Colonic mucosa (tissue), 4 donors: ENCODE measurements at regions not wholly inside any gene's neighbourhood (a gene's known extent, or its start where the extent isn't known, plus 50 kb on each side); places are given as distances from the start of the nearest gene placed in this dataset.

Experiments
- DNase-seq: peaks from one replicate; pipeline ENCODE4 v3.0.0-alpha.2; 2020
- H3K27ac ChIP-seq: fragments of 200-600 bp; one replicate; pipeline ENCODE4 v1.8.0; 2021
- H3K27me3 ChIP-seq: fragments of 200-600 bp; one replicate; pipeline ENCODE4 v1.8.0; 2021
- H3K36me3 ChIP-seq: fragments of 200-600 bp; one replicate; pipeline ENCODE4 v1.8.0; 2021
- H3K4me1 ChIP-seq: fragments of 200-600 bp; one replicate; pipeline ENCODE4 v1.8.0; 2021; ENCODE audit warnings: mild to moderate bottlenecking
- H3K4me3 ChIP-seq: fragments of 200-600 bp; one replicate; pipeline ENCODE4 v1.8.0; 2021
- H3K9ac ChIP-seq, 2 donors: one replicate each; pipeline ENCODE4 v1.7.0; 2013; ENCODE audit warnings: control low read depth in 2 of 2, low read depth in 2 of 2, low read length in 2 of 2
- H3K9me3 ChIP-seq: fragments of 200-600 bp; one replicate; pipeline ENCODE4 v1.8.0; 2021
- CTCF ChIP-seq: fragments of 200-600 bp; IDR thresholded peaks from one replicate; pipeline ENCODE4 v1.8.0; 2022; ENCODE audit warnings: antibody characterized with exemption, mild to moderate bottlenecking
- intact Hi-C: fragments of 100-400 bp; cut with DNase I; formaldehyde crosslinking; loops from one replicate; pipeline ENCODE4 v1.14.1; 2022
- donor health status: healthy.
- donor health status: DM: no; HTN: no; CAD: no.
- donor health status: DM: no; HTN: no; CAD: no.

DNA sequence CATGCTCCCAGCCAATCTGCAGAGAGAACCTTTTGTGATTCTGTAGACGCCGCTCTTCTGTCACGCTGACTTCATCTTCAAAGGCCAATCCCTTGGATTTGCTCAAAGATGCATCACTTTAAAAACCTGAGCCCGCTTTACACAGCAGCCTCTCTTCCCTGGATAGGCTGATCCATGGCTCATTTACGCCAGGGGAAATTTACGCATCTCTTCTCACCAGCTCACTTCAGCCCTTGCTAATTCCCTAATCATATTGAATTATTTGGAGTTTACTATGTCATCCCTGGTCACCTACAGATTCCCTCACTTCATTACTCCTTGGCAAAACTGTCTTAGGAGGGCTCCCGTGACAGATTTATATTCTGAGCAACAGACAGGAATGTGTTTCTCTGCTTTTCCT is 256.2 kb downstream of the EN1 start:
- Histone ChIP-seq H3K36me3 (no peaks in the 10 kb centered on the region), H3K4me3 (no peak overlapping the region), H3K4me1 (no peaks in the 10 kb centered on the region), H3K27ac (no peak overlapping the region), H3K9ac (no peak overlapping the region), H3K9me3 (no peaks in the 10 kb centered on the region), H3K27me3 (no peaks in the 10 kb centered on the region)
- DNase-seq = no peak
- TF ChIP-seq CTCF = no peak
- intact Hi-C loops = no loop called here

DNA sequence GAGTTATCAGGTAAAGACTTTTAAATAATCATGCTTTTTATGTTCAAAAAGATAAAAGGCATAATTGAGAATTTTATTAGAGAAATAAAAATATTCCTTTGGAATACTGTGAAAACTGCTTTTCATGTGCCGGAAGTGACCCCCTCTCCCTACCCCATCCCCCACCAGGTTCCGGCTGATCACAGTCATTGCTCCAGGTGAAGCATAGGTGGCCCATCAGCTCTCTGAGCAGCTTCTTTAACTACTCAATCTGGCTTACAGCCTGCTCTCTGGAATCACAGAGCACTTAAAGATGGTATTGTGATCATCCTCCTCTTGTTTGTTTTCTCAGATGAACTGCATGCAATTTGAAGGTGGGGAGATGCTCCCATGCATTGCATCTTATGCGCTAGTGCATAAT is 257.7 kb downstream of the EN1 start:
- H3K27ac ChIP-seq = no peak overlapping the region
- no peaks in the 10 kb centered on the region for H3K9me3 ChIP-seq
- H3K36me3 ChIP-seq = no peaks in the 10 kb centered on the region
- intact Hi-C loops = no loop called here
- no peaks in the 10 kb centered on the region for H3K27me3 ChIP-seq
- no peak for TF ChIP-seq CTCF
- H3K9ac ChIP-seq = no peak overlapping the region
- DNase-seq = no peak
- no peak overlapping the region for H3K4me3 ChIP-seq
- H3K4me1 ChIP-seq = no peaks in the 10 kb centered on the region

DNA sequence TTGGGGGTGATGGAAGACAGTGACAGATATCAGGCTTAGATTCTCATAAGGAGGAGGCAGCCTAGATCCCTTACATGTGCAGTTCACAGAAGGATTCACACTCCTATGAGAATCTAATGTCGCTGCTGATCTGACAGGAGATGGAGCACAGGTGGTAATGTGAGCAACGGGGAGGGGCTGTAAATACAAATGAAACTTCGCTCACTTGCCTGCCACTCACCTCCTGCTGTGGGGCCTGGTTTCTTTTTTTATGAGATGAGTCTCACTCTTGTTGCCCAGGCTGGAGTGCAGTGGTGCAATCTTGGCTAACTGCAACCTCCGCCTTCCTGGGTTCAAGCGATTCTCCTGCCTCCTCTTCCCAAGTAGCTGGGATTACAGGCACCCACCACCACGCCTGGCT is 258.6 kb downstream of the EN1 start:
- DNase-seq = no peak
- Histone ChIP-seq H3K4me1 (no peaks in the 10 kb centered on the region), H3K4me3 (no peak overlapping the region), H3K9me3 (no peaks in the 10 kb centered on the region), H3K36me3 (no peaks in the 10 kb centered on the region), H3K27ac (no peak overlapping the region), H3K27me3 (no peaks in the 10 kb centered on the region), H3K9ac (no peak overlapping the region)
- no peak for TF ChIP-seq CTCF
- intact Hi-C loops = no loop called here

DNA sequence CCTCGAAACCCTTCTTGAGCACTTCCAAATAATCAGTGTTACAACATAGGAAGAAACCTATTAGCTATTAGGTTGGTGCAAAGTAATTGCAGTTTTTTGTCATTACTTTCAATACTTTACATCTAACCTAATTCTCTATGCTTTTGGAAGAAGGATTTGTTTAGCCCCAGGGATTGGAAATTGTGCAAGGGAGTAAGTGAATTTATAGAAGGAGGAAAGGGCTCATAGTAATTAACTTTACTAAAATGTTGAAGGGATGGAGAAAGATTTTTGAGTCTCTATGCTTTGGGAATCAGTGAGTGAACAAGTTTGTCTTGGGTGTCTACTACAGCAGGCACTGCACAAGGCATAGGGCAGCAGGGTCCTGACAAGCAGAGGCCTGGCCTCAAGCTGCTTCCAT is 261.1 kb downstream of the EN1 start:
- Histone ChIP-seq H3K9ac (no peak overlapping the region), H3K27me3 (no peaks in the 10 kb centered on the region), H3K36me3 (no peaks in the 10 kb centered on the region), H3K9me3 (no peaks in the 10 kb centered on the region), H3K4me3 (no peak overlapping the region), H3K27ac (no peak overlapping the region), H3K4me1 (no peaks in the 10 kb centered on the region)
- no peak for DNase-seq
- intact Hi-C loops = no loop called here
- TF ChIP-seq CTCF = no peak

- H3K27me3 ChIP-seq = no peaks in the 10 kb centered on the region
- H3K9ac ChIP-seq = no peak overlapping the region
- intact Hi-C loops = no loop called here
- H3K4me1 ChIP-seq = no peaks in the 10 kb centered on the region
- H3K36me3 ChIP-seq = no peaks in the 10 kb centered on the region
- H3K9me3 ChIP-seq = no peaks in the 10 kb centered on the region
- no peak overlapping the region for H3K4me3 ChIP-seq
- no peak for DNase-seq
- no peak for TF ChIP-seq CTCF
- H3K27ac ChIP-seq = no peak overlapping the region
These were observed 262.6 kb downstream of the EN1 start for GRCh38 chr2:118584877-118585276.
